OCI-LY1 (cell line): ENCODE measurements at regions not wholly inside any gene's neighbourhood (a gene's known extent, or its start where the extent isn't known, plus 50 kb on each side); places are given as distances from the start of the nearest gene placed in this dataset.

Experiments
- CTCF ChIP-seq: fragments of 200-600 bp; sonication (generic), shearing (Covaris generic); IDR thresholded peaks from 2 replicates; pipeline ENCODE4 v1.5.1; 2017; ENCODE audit warnings: mild to moderate bottlenecking, antibody characterized with exemption, low read length, moderate library complexity, mixed read lengths
- EZH2 ChIP-seq: fragments of 200-600 bp; sonication (generic), shearing (Covaris generic); IDR thresholded peaks from 2 replicates; pipeline ENCODE4 v1.8.0; 2017; ENCODE audit warnings: borderline replicate concordance, mixed run types, mild to moderate bottlenecking, antibody characterized with exemption, low read length, moderate library complexity, mixed read lengths

DNA sequence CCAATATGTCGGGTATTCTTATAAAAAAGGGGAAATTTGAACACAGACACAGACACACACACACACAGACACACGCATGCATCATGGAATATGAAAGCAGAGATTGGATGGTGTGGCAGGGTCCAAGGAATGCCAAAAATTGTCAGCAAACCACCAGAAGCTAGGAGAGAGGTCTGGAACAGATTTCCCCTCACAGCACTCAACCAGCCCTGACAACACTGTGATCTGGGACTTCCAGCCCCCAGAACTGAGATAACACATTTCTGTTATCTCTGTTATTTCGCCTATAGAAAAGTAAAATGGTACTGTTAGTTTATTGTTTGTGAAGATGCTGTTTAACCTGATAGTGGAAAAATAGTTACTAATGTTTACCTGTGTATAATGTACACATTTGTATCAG lies 145.4 kb upstream of the ZBED5 start:
- TF ChIP-seq CTCF: no peak
- no peak for TF ChIP-seq EZH2
